ENCODE measurements at regions not wholly inside any gene's neighbourhood (a gene's known extent, or its start where the extent isn't known, plus 50 kb on each side); places are given as distances from the start of the nearest gene placed in this dataset.

DNA sequence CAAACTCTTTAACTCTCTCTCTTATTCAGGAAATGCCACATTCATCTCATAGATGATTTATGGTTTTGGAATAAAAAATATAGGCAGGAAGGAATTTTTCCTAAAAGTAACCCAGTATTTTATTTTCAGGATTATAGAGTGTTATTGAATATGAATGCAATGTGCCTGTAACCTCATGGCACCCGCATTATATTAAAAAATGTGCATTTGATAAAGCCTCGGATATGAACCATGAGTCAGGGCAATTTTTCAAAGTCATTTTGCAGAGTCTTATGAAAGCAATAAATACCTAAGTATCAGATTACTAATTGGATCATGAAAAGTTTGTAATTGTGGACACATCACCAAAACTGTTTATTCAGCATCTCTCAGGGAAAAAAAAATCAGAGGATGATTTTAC, 573.8 kb downstream of the TSN start:
- TF ChIP-seq, protein P1, sequence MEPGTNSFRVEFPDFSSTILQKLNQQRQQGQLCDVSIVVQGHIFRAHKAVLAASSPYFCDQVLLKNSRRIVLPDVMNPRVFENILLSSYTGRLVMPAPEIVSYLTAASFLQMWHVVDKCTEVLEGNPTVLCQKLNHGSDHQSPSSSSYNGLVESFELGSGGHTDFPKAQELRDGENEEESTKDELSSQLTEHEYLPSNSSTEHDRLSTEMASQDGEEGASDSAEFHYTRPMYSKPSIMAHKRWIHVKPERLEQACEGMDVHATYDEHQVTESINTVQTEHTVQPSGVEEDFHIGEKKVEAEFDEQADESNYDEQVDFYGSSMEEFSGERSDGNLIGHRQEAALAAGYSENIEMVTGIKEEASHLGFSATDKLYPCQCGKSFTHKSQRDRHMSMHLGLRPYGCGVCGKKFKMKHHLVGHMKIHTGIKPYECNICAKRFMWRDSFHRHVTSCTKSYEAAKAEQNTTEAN (CRISPR knock-in tag; IDR thresholded peaks at IDR 0.05): no peak
- no peak for TF ChIP-seq POLR2A (conservative IDR thresholded peaks at IDR 0.05)
